RKO (cell line): ENCODE measurements at regions not wholly inside any gene's neighbourhood (a gene's known extent, or its start where the extent isn't known, plus 50 kb on each side); places are given as distances from the start of the nearest gene placed in this dataset.

ENCODE experiments used
- DNase-seq: peaks from one replicate; pipeline ENCODE4 v3.0.0-alpha.2; 2016; ENCODE audit warnings: low spot score

DNA sequence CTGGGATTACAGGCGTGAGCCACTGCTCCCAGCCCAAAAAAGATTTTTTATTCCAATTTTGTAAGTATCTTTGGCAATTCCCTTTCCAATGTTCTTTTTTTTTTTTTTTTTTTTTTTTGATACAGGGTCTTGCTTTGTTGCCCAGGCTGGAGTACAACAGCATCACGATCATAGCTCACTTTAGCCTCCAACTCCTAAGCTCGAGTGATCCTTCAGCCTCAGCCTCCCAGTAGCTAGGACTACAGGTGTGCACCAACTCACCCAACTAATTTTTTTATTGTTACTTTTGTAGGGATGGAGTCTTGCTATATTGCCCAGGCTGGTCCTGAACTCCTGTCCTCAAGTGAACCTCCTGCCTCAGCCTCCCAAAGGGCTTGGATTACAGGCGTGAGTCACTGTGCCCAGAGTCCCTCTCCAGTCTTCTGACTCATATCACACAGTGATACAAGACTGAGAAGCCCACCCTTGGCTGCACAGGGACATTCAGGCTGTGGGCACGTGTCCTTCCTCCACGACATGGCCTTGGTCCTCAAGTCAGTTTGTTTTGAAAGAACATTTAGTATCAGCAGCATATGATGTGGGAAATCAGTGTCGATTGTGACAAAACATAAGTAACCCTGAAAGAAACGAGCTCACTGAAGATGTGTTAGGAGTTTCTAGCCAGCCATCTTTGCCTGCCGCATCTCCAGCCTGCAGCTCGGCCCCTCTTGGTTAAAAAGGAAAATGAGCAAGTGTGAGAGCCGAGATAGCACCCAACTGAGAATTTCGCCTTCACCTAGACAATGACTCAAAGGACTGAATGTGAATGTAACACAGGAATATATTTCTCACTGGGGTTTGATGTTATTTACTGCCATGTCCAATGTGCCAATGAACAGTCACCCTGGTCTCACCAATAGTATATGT, 175.5 kb downstream of the MN1 start:
- DNase-seq = no peak

GRCh38 chr22:27626675-27627443, 174.7 kb downstream of the MN1 start:
- DNase-seq = no peak

DNA sequence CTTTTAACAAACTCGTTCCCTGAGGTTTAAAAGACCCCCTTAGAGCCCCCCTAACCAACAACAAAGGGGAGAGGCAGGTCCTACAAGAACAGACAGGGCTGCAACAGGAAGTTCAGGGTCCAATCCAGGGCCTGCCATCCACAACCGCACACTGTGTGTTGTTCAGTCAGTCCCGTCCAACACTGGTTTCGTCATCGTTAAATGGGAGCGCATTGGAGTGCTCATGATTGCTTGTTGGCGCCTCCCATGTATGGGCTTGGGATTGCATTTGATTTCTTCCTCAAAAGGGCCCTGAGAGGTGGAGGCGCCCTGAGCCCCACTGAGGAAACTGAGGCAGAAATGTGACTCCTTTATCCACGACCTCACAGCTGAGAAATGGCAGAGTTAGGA, 174.1 kb downstream of the MN1 start:
- no peak for DNase-seq

DNA sequence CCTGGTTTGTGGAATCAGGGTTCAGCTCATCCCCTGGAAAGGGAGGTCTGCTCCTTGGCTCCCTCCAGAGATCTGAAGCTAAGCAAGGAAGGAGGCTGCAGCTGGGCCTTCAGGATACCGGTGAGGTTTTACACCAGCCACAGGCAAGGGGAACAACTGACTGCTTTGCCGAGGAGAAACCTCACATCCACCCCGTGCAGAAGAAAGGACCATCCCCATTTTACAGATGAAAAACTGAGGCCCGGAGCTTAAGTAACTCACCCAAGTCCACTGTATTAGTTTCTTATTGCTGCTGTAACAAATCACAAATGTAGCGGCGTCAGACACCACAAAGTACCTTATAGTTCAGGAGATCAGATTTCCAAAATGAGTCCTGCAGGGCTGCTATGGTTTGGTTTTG, 173.7 kb downstream of the MN1 start:
- DNase-seq = no peak

- no peak for DNase-seq
These were observed 173.2 kb downstream of the MN1 start for GRCh38 chr22:27628341-27628740.

DNA sequence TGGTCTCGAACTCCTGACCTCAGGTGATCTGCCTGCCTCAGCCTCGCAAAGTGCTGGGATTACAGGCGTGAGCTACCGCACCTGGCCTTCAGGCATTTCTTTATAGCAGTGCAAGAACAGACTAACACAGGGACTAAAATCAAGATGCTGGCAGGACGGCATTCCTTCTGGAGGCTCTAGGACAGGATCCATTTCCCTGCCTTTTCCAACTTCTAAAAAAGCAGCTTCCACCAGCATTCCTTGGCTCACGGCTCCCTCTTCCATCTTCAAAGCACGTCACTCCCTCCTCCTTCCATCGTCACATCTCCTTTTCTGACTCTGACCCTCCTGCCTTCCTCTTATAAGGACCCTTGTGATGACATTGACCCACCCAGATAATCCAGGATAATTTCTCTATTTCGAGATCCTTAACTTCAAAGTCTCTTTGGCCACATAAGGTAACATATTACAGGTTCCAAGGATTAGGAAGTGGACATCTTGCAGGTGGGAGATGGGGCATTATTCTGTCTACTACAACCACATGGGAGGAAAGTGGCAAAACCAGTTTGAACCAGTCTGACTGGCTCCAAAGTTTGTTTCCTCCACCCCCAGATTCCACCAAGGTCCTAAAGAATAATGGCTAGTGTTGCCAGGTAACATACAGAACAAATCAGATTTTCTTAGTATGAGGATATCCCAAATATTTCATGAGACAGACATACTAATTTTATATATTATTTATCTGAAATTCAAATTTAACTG, 172.5 kb downstream of the MN1 start:
- no peak for DNase-seq

DNA sequence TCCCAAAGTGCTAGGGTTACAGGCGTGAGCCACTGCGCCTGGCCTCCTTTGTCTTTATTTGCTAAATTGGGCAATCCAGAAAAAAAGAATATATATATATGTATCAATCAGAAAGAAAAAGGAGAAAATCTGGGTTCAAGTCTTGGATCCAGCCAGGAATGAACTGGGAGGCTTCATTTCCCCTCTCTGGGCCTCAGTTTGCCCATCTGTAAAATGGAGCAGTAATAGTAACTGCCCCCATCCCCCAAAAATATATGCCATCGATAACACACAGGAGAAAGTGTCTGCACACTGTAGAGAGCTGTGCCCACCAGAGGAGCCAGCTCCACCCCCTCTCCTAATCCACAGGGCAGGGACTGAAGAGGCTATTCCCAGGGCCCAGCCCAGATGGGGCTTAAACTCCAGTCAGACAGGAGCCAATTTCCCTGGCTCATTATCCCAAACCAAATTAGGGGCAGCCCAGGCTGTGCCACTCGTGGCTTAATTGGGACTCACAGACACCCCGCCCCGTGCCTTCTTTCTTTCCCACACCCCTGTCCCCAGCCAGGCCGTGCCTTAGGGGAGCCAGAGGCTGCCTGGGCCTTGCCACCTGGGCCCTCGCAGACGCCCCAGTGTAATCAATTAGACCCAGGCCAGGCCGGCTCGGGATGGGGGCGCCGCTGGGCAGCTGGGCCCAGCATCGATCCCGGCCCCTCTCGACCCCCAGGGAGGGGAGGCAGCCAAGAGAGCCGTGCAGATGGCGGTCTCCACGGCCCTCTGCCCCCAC, 171.5 kb downstream of the MN1 start:
- no peak for DNase-seq

DNA sequence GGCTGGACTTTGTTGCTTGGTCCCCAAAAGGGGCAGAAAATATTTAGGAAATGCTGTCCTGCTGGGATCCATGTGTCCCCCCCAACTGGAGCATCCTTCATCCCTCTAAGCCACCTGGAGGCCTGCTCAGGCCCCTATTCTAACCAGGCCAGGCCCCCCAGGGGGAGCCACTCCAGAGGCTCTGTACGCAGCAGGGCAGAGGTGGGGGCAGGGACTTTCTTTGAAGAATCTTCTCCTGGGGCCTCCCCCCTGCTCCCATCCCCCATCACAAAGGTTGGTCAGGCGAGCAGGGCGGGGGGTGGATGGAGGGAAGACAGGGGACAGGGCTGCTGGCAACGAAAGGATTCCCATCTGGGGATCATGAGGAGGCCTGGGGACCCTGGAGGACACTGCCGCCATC, 170.8 kb downstream of the MN1 start:
- no peak for DNase-seq

DNA sequence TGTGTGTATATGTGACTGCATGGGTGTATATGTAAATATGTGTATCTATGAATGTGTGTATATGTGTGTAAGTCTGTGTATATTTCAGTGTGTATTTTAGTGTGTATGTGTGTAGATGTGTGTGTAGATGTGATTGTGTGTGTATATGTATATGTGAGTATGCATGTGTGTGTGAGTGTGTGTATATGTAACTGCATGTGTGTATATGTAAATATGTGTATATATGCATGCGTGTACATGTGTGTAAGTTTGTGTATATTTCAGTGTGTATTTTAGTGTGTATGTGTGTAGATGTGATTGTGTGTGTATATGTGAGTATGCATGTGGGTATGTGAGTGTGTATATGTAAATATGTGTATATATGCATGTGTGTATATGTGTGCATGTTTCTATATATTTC, 169.9 kb downstream of the MN1 start:
- no peak for DNase-seq

DNA sequence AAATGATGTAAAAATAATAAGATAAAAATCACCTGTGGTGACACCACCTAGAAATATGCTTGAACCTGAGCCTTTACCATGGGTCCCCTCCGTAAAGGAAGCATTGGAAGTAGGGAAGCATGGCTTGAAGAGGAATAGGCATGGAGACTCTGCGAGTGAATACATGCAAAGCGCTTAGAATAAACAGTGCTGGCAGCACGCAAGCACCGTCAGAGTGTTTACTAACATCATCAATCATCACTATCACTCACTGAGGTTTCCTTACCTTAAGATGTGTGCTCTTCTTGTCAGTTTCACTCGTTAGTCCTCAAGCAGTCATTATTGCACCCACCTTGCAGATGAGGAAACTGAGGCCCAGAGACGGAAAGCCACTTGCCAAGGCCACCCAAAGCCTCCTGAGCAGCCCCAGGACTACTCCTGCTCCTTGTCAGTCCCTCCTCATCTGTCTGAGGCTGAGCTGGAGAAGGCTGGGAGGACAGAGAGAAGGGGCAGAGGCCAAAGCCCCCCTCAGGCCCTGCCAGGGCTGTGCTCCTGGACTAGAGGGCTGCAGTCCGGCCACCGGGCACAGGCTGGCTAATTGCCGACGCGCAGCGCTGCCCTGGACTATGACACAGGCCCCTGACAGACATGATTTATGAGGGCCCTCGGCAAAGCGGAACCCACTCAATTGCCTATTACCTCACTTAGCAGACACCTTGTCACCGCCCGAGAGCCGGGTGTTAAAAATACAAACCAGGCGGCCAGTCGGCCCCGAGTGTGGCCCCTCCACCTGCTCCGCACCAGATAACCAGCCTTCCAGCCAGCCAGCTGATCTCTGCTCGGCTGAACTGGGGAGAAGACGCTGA, 168.9 kb downstream of the MN1 start:
- peak; percentile 11 for DNase-seq

DNA sequence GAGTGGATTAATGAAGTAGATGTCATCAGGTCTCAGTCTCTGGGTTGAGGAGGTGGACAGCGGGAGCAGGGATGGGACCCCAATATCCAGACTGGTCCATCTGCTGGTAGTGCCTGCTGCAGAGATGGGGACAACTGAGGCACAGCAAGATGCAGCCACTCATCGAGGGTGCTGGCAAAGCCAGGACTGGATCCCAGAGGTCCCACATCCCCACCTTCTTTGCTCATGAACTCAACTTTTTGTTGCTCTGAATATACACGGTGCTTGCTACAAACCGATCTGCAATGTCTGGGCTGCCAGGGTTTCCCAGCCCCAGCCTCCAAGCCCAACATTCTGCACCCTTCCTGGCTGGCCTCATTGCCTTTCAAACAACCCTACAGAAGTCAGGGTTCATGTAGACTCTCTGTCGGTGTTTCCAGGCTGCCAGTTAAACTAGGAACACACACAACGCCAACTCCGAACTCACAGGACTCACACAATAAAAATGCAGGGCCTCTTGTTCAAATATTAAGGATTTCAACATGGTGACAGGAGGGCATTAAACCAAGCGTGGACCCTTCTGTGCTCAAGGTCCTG, 168.2 kb downstream of the MN1 start:
- DNase-seq = no peak

GRCh38 chr22:27634043-27634740, 167.4 kb downstream of the MN1 start:
- no peak for DNase-seq

- DNase-seq = no peak
These were observed 166.1 kb downstream of the MN1 start for GRCh38 chr22:27635435-27635834.

DNA sequence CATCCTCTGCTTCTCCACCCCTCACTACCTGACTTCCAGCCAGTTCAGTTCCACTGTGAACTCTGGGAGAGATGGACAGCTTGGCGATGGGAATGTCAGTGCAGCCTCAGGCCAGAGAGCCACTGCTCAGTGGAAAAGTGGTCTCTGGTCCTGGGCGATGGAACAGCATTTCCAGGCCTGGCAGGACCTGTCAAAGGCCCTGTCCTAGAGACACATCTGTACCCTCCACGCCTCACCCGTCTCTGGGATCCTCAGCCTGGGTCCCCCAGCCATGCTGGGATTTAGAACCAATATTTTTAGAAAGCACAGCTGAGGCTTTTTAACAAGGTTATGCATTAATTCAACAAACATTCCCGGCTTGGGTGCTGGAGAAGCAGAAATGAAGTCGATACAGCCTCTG, 165.7 kb downstream of the MN1 start:
- DNase-seq = no peak

DNA sequence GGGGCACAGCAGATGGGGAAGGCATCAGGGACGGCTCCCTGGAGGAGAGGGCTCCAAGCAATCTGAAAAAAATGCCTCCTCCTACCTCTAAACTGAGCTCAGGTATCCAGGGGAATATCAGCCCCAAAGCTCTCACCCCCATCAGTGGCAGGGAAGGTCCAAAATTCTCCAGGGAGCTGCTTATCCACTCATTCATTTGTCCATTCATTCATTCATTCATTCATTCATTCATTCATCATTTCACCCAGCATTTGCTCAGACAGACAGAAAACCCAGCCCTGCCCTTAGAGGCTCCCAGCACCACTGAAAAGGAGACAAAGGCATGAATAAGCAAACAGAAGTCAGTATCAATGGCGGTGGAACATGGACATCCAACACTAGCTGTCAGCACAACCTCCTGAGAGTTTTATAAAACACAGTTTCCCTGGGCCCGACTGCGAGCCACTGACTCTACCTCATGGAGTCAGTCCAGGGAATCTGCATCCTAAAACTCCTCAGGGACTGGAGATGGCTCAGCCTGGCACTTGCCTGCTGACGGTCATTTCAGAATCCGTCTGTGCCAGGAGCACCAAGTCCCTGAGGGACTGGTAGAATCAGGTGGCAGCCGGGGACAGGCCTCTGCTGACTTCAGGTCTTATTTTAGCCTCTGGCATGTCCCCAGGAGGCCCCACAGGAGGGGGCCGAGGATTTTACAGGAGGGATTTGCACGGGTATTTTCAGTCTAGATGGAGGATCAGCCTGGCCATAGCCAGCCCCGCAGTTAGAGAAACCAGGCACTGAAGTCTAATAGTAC, 164.6 kb downstream of the MN1 start:
- no peak for DNase-seq

- no peak for DNase-seq
These were observed 164.0 kb downstream of the MN1 start for GRCh38 chr22:27637604-27638003.

DNA sequence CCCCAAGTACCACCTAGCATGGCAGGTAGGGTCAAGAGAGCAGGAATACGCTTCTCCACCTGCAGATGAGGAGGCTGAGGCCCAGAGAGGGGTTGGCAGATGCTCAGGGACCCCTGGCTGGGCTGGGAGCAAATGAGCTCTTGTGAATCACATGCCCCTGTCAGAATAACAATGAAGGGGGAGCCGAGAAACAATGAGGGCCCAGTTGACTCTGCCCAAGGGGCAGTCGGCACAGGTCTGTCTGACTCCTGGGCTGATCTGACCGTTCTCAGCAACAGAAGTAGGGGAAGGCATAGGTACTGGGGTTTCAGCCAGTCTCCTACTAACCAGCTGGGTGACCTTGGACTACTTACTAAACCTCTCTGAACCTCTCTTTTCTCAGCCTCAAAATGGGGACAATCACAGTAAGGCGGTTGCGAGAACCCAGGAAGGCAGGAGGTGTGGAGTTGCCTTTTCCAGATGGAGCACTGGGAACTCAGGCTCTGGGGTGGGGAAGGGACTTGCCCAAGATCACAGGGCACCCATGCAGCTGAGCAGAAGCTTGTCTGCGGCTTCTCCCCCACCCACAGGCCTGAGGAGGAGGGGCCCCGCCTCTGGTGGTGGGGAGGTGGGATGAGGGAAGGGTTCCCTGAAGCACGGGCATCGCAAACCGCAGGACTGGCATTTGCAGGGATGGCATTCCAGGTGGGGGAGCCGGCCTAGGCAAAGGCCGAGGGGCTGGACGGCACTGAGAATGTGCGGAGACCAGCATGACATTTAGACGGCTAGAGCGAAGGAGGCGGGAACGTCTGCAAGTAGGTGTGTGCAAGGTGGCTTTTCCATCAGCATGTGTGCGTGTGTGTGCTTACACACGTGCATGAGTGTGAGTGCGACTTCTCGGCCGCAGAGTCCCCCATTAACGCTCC, 163.0 kb downstream of the MN1 start:
- DNase-seq = no peak
